HUES6 (cell line): ENCODE measurements at regions not wholly inside any gene's neighbourhood (a gene's known extent, or its start where the extent isn't known, plus 50 kb on each side); places are given as distances from the start of the nearest gene placed in this dataset.

Source experiments
- H3K27ac ChIP-seq: 2 replicates; pipeline ENCODE4 v1.7.0; 2013; ENCODE audit warnings: low read depth, mild to moderate bottlenecking, low read length, inconsistent platforms
- H3K27me3 ChIP-seq: 2 replicates; pipeline ENCODE4 v1.6.1; 2013; ENCODE audit warnings: low read length; ENCODE audit not compliant: control insufficient read depth, insufficient read depth
- H3K36me3 ChIP-seq: 2 replicates; pipeline ENCODE4 v1.6.1; 2013; ENCODE audit warnings: low read length; ENCODE audit not compliant: control insufficient read depth, insufficient read depth
- H3K4me1 ChIP-seq: 2 replicates; pipeline ENCODE4 v1.6.1; 2013; ENCODE audit warnings: low read length; ENCODE audit not compliant: control insufficient read depth, insufficient read depth
- H3K4me3 ChIP-seq: 2 replicates; pipeline ENCODE4 v1.5.1; 2013; ENCODE audit warnings: low read depth, low read length
- H3K9ac ChIP-seq: one replicate; pipeline ENCODE4 v1.6.1; 2013; ENCODE audit warnings: mild to moderate bottlenecking, low read length
- H3K9me3 ChIP-seq: 2 replicates; pipeline ENCODE4 v1.6.1; 2013; ENCODE audit warnings: low read depth, low read length; ENCODE audit not compliant: control insufficient read depth, insufficient read depth

- H3K9me3 ChIP-seq, result no peaks in the 10 kb centered on the region
Observed at GRCh38 chr21:28216976-28217523, 775.6 kb downstream of the LTN1 start.

GRCh38 chr21:28215214-28215954 lies 777.3 kb downstream of the LTN1 start:
- Histone ChIP-seq H3K9me3 (no peaks in the 10 kb centered on the region), H3K4me1 (no peaks in the 10 kb centered on the region), H3K27ac (no peak overlapping the region), H3K36me3 (no peaks in the 10 kb centered on the region), H3K4me3 (no peak overlapping the region), H3K27me3 (no peaks in the 10 kb centered on the region), H3K9ac (no peak overlapping the region)

More at GRCh38 chr21:28216976-28217523, 775.6 kb downstream of the LTN1 start:
- H3K4me3 ChIP-seq, result no peak overlapping the region
- no peak overlapping the region for H3K27ac ChIP-seq
- no peaks in the 10 kb centered on the region for H3K36me3 ChIP-seq
- no peaks in the 10 kb centered on the region for H3K4me1 ChIP-seq
- H3K9ac ChIP-seq, result no peak overlapping the region
- no peaks in the 10 kb centered on the region for H3K27me3 ChIP-seq

- Histone ChIP-seq H3K4me1 (no peaks in the 10 kb centered on the region), H3K36me3 (no peaks in the 10 kb centered on the region), H3K9me3 (no peaks in the 10 kb centered on the region), H3K9ac (no peak overlapping the region), H3K4me3 (no peak overlapping the region), H3K27me3 (no peaks in the 10 kb centered on the region), H3K27ac (no peak overlapping the region)
Observed at GRCh38 chr21:28214786-28215185, 777.9 kb downstream of the LTN1 start.

- H3K27me3 ChIP-seq, result no peaks in the 10 kb centered on the region
- no peaks in the 10 kb centered on the region for H3K36me3 ChIP-seq
- no peak overlapping the region for H3K9ac ChIP-seq
- no peaks in the 10 kb centered on the region for H3K4me1 ChIP-seq
- no peak overlapping the region for H3K4me3 ChIP-seq
- no peak overlapping the region for H3K27ac ChIP-seq
- H3K9me3 ChIP-seq, result no peaks in the 10 kb centered on the region
Observed at GRCh38 chr21:28213261-28213660, 779.4 kb downstream of the LTN1 start.

- Histone ChIP-seq H3K27me3 (no peaks in the 10 kb centered on the region), H3K27ac (no peak overlapping the region), H3K9me3 (no peaks in the 10 kb centered on the region), H3K4me3 (no peak overlapping the region), H3K9ac (no peak overlapping the region), H3K4me1 (no peaks in the 10 kb centered on the region), H3K36me3 (no peaks in the 10 kb centered on the region)
Observed at GRCh38 chr21:28212061-28212460, 780.6 kb downstream of the LTN1 start.

- Histone ChIP-seq H3K4me3 (no peak overlapping the region), H3K9ac (no peak overlapping the region), H3K27ac (no peak overlapping the region), H3K9me3 (no peaks in the 10 kb centered on the region), H3K27me3 (no peaks in the 10 kb centered on the region), H3K36me3 (no peaks in the 10 kb centered on the region), H3K4me1 (no peaks in the 10 kb centered on the region)
Observed at GRCh38 chr21:28207436-28208173, 785.1 kb downstream of the LTN1 start.

- H3K27ac ChIP-seq, result no peak overlapping the region
- no peaks in the 10 kb centered on the region for H3K4me1 ChIP-seq
- H3K36me3 ChIP-seq, result no peaks in the 10 kb centered on the region
- no peak overlapping the region for H3K9ac ChIP-seq
- H3K4me3 ChIP-seq, result no peak overlapping the region
- peaks cover 8% of the 10 kb centered on the region; the same call in 1 of the 2 replicates for H3K9me3 ChIP-seq
- H3K27me3 ChIP-seq, result no peaks in the 10 kb centered on the region
Observed at GRCh38 chr21:28200726-28201125, 792.0 kb downstream of the LTN1 start.

- Histone ChIP-seq H3K36me3 (no peaks in the 10 kb centered on the region), H3K27ac (no peak overlapping the region), H3K9ac (no peak overlapping the region), H3K9me3 (peaks cover 13% of the 10 kb centered on the region), H3K4me3 (no peak overlapping the region), H3K4me1 (no peaks in the 10 kb centered on the region), H3K27me3 (no peaks in the 10 kb centered on the region)
Observed at GRCh38 chr21:28196981-28197380, 795.7 kb downstream of the LTN1 start.

GRCh38 chr21:28193189-28193588 lies 799.5 kb downstream of the LTN1 start:
- no peak overlapping the region for H3K4me3 ChIP-seq
- no peak overlapping the region for H3K9ac ChIP-seq
- H3K9me3 ChIP-seq, result peaks cover 13% of the 10 kb centered on the region
- H3K36me3 ChIP-seq, result no peaks in the 10 kb centered on the region
- no peak overlapping the region for H3K27ac ChIP-seq
- no peaks in the 10 kb centered on the region for H3K27me3 ChIP-seq
- H3K4me1 ChIP-seq, result no peaks in the 10 kb centered on the region

GRCh38 chr21:28186604-28187003 lies 806.1 kb downstream of the LTN1 start:
- H3K27ac ChIP-seq, result no peak overlapping the region
- H3K4me1 ChIP-seq, result no peaks in the 10 kb centered on the region

GRCh38 chr21:28181730-28182129 lies 810.9 kb downstream of the LTN1 start:
- Histone ChIP-seq H3K9ac (no peak overlapping the region), H3K27ac (no peak overlapping the region), H3K4me1 (no peaks in the 10 kb centered on the region), H3K9me3 (peaks cover 16% of the 10 kb centered on the region), H3K4me3 (no peak overlapping the region), H3K27me3 (no peaks in the 10 kb centered on the region), H3K36me3 (no peaks in the 10 kb centered on the region)

More at GRCh38 chr21:28186604-28187003, 806.1 kb downstream of the LTN1 start:
- Histone ChIP-seq H3K9ac (no peak overlapping the region), H3K4me3 (no peak overlapping the region), H3K9me3 (peaks cover 11% of the 10 kb centered on the region), H3K36me3 (no peaks in the 10 kb centered on the region), H3K27me3 (no peaks in the 10 kb centered on the region)
